GM19043 (cell line): ENCODE measurements at regions not wholly inside any gene's neighbourhood (a gene's known extent, or its start where the extent isn't known, plus 50 kb on each side); places are given as distances from the start of the nearest gene placed in this dataset.
"Not testable (repeated sequence)": the region's sequence is repeated elsewhere in the genome, so short reads cannot be mapped to it uniquely, and the experiment has no call there.

Experiments
- ATAC-seq: cut with Tn5 transposase; IDR thresholded peaks from one replicate; pipeline ENCODE4 v1.9.1; 2021; ENCODE audit warnings: low read depth; ENCODE audit not compliant: unreplicated experiment

DNA sequence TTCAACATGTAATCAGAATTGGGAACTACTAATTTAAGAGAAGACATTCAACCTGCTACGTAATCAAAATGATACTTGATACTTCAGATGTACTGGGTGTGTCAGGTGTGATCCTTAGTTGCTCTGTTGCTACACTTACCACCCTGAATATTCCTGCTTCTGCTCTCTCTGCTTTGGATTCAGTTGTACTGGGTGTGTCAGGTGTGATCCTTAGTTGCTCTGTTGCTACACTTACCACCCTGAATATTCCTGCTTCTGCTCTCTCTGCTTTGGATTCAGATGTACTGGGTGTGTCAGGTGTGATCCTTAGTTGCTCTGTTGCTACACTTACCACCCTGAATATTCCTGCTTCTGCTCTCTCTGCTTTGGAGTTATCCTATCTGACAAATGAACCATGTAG is 290.2 kb downstream of the RAB38 start:
- not testable (repeated sequence) for ATAC-seq

- ATAC-seq = no peak
These were observed 296.1 kb downstream of the RAB38 start for GRCh38 chr11:87879118-87879517.

DNA sequence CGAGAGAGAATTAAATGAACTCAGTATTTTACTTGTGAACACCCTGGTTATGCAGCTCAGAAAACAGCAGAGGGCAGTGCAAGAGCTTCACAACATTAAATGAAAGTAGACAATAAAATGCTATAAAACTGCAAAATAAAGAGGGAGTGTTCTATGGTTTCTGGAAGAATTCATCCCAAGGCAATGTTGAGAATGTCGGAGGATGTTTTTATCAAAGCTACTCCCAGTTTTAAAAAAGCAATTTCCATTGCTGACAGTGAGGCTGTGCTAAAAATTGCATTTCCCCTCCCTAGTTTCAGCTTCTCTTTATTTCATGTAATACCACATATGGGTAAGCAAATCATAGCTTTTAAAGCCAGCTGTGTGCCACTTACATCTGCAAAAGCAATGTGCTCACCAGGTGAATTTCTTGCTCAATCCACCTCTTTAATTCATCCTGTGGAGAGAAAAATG is 296.8 kb downstream of the RAB38 start:
- ATAC-seq = no peak

- ATAC-seq = no peak
These were observed 304.2 kb downstream of the RAB38 start for GRCh38 chr11:87871056-87871455.

- ATAC-seq = no peak
These were observed 305.2 kb downstream of the RAB38 start for GRCh38 chr11:87870086-87870485.

DNA sequence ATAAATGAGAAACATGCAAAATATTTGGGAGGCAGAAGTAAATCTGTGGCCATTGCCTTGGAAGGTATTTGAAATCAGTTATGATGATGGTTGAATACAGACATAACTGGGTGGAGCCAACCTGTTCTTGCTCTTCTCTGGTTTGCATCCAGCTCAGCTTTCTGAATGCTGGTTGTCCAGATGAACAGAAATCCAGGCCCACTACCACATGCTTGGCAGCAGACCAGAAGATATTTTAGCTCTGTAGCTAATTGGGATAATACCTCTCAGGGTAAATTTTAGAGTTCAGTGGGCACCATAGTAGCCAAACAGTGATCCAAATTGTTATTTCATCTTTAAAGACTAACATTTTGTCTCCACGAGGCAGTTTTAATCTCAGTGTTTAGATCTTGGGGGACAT is 308.3 kb downstream of the RAB38 start:
- no peak for ATAC-seq

DNA sequence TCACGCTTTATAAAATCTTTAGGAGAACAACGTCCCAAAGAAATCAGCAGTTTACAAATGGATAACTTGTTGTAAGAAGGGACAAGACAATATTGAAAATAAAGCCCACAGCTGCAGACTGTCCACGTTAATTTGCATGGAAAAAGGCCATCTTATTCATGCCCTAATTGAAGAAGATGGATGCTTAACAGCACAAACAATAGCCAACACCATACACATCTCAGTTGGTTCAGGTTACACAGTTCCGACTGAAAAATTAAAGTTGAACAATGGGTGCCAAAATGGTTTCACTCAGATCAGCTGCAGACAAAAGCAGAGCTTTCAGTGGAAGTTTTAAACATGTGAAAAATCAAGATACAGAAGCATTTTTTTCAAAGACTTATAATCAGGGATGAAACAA is 314.2 kb downstream of the RAB38 start:
- no peak for ATAC-seq

- no peak for ATAC-seq
These were observed 315.6 kb downstream of the RAB38 start for GRCh38 chr11:87859636-87860035.

GRCh38 chr11:87851827-87852226 is 323.4 kb downstream of the RAB38 start:
- ATAC-seq = no peak

GRCh38 chr11:87851234-87851633 is 324.0 kb downstream of the RAB38 start:
- no peak for ATAC-seq

GRCh38 chr11:87849216-87849615 is 326.0 kb downstream of the RAB38 start:
- ATAC-seq = no peak

DNA sequence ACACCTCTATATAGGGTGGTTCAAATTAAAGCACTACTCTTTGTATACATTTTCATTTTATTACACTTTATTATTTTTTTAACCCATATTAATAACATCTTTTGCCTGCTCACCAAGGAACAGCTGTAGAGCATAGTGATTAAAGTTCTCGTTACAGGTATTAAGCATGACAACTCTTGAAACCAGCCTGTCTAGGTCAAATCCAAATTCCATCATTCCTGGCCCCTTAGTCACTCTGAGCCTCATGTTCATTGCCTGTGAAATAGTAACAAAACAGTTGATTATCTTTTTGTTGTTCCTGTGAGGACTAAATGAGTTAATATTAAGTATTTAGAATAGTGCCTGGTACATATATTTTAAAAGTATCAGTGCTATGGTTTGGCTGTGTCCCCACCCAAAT is 334.5 kb downstream of the RAB38 start:
- ATAC-seq = no peak

DNA sequence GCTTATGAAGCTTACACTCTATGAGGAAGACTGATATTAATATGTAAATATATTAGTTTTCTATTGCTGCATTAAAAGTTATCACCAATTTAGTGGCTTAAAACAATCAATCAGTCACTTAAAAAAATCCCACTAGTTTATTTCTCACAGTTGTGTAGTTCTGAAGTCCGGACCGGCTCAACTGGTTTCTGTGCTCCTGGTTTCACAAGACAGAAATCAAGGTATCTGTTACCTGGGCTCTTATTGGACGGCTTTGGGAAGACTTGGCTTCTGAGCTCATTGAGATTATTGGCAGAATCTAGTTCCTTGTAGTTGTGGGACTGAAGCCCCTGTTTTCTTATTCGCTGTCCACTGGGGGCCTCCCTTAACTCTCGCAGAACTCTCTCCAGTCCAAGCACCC is 343.0 kb downstream of the RAB38 start:
- ATAC-seq = no peak

- no peak for ATAC-seq
These were observed 355.2 kb downstream of the RAB38 start for GRCh38 chr11:87820011-87820410.

DNA sequence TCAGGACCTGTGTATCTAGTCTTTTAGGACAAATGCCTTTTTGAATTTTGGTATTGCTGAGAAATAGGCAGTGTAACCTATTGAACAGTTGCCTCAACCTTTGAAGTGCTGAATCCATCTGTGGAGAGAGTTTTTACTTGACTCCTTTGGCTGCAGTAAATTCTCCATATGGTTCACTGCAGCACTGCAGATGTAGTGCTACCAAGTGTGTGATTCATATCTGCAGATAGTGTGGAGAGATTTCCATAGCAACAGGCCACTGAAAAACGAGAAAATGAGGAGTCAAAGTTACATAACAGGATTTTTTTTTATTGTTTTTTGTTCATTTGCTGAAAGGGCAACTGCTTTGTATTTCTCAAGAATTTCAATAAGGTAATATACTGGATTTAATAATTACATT is 356.1 kb downstream of the RAB38 start:
- no peak for ATAC-seq

- ATAC-seq = no peak
These were observed 362.5 kb downstream of the RAB38 start for GRCh38 chr11:87812571-87813365.

GRCh38 chr11:87810486-87810885 is 364.8 kb downstream of the RAB38 start:
- ATAC-seq = no peak

DNA sequence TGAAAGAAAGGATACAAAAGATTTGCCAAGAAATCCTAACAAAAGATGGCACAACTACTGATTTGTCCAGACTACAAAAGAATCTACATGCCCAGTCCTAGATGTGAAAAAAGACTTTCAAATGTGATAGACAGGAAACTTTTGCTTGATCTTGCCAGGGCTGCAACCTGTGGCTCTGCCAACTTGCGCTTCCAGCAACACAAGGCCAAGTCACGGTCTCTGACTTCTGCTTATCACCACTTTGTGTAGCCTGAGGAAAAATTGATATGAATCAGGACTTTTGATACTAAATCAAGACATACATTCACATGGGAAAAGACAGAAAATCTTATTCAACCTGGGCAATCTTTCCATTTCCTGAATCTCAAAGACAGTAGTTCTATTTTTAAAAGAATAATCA is 366.0 kb downstream of the RAB38 start:
- no peak for ATAC-seq

GRCh38 chr11:87804176-87804575 is 371.1 kb downstream of the RAB38 start:
- ATAC-seq = no peak

GRCh38 chr11:87803748-87804147 is 371.5 kb downstream of the RAB38 start:
- no peak for ATAC-seq

- ATAC-seq = not testable (repeated sequence)
These were observed 390.4 kb downstream of the RAB38 start for GRCh38 chr11:87784862-87785261.

DNA sequence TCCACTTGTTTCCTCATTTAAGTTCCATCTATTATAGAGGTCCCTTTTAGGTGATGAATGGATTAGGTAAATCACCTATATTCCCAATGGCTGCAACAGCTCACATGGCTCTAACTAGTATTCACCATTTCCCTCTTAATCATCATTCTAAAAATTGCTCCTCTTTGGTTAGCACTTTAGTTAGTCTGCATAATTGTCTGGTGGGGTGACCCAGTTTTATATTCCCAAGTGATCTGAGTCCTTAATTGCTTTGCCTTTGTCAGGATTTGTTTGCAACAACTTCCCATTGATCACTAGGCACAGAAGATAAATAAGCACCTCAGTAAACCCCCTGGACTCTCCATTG is 395.2 kb downstream of the RAB38 start:
- ATAC-seq = no peak
